SU-DHL-6 (cell line): ENCODE measurements at regions not wholly inside any gene's neighbourhood (a gene's known extent, or its start where the extent isn't known, plus 50 kb on each side); places are given as distances from the start of the nearest gene placed in this dataset.

ENCODE experiments used
- H2AFZ ChIP-seq: fragments of 200-600 bp; sonication (generic); 2 replicates; pipeline ENCODE4 v1.6.1; 2014; ENCODE audit warnings: low read depth, mild to moderate bottlenecking, moderate library complexity, mixed read lengths, antibody characterized with exemption, low read length; ENCODE audit not compliant: severe bottlenecking
- H3F3A ChIP-seq: fragments of 200-600 bp; shearing (Covaris generic); 2 replicates; pipeline ENCODE4 v1.6.0; 2016; ENCODE audit warnings: antibody characterized with exemption, mild to moderate bottlenecking; ENCODE audit not compliant: insufficient read depth
- H3K27ac ChIP-seq: fragments of 200-600 bp; sonication (generic); 2 replicates; pipeline ENCODE4 v1.5.1; 2016; ENCODE audit warnings: low read depth, mild to moderate bottlenecking, low read length, moderate library complexity, mixed read lengths
- H3K27me3 ChIP-seq: fragments of 200-600 bp; sonication (generic), shearing (Covaris generic); 2 replicates; pipeline ENCODE4 v1.6.0; 2014; ENCODE audit warnings: mild to moderate bottlenecking, low read length
- H3K36me3 ChIP-seq: fragments of 200-600 bp; sonication (generic); 2 replicates; pipeline ENCODE4 v1.6.1; 2014; ENCODE audit warnings: mild to moderate bottlenecking, low read length, mixed read lengths
- H3K4me2 ChIP-seq: fragments of 300-600, 200-600 bp; shearing (Covaris generic), sonication (generic); 2 replicates; pipeline ENCODE4 v1.6.0; 2014; ENCODE audit warnings: low read length, low read depth, mild to moderate bottlenecking; ENCODE audit not compliant: poor library complexity, severe bottlenecking
- H3K4me3 ChIP-seq: fragments of 200-600 bp; sonication (generic); 2 replicates; pipeline ENCODE4 v1.5.1; 2014; ENCODE audit warnings: antibody characterized with exemption, low read length, mild to moderate bottlenecking, mixed read lengths; ENCODE audit not compliant: insufficient read depth, poor library complexity, severe bottlenecking
- H3K79me2 ChIP-seq: fragments of 200-600 bp; sonication (generic); 2 replicates; pipeline ENCODE4 v1.6.1; 2014; ENCODE audit warnings: mild to moderate bottlenecking, low read length, moderate library complexity; ENCODE audit not compliant: insufficient read depth
- H3K9ac ChIP-seq: fragments of 200-600 bp; sonication (generic); 2 replicates; pipeline ENCODE4 v1.7.0; 2014; ENCODE audit warnings: mild to moderate bottlenecking, low read length
- H3K9me2 ChIP-seq: fragments of 200-600 bp; sonication (generic); replicated peaks from 2 replicates; pipeline ENCODE4 v1.6.1; 2014; ENCODE audit warnings: low read length; ENCODE audit not compliant: insufficient read depth
- H3K9me3 ChIP-seq: fragments of 200-600 bp; sonication (generic); 2 replicates; pipeline ENCODE4 v1.6.1; 2014; ENCODE audit warnings: low read length, mixed read lengths; ENCODE audit not compliant: insufficient read depth
- H4K20me1 ChIP-seq: fragments of 200-600 bp; sonication (generic); 2 replicates; pipeline ENCODE4 v1.6.1; 2014; ENCODE audit warnings: low read depth, mild to moderate bottlenecking, antibody characterized with exemption, low read length, moderate library complexity, mixed read lengths
- CTCF ChIP-seq: fragments of 200-600 bp; sonication (generic); IDR thresholded peaks from one replicate; pipeline ENCODE4 v1.5.1; 2017; ENCODE audit warnings: antibody characterized with exemption, mild to moderate bottlenecking, low read length, moderate library complexity; ENCODE audit not compliant: insufficient read depth, poor library complexity, severe bottlenecking
- EZH2phosphoT487 ChIP-seq: fragments of 200-600 bp; sonication (generic), shearing (Covaris generic); conservative IDR thresholded peaks from 2 replicates; pipeline ENCODE4 v1.6.1; 2018; ENCODE audit warnings: mild to moderate bottlenecking, antibody characterized with exemption, low read length, moderate library complexity, mixed read lengths

GRCh38 chr1:184197831-184198230 lies 146.3 kb downstream of the TSEN15 start:
- Histone ChIP-seq H3K4me2 (no peak overlapping the region), H3K4me3 (no peak overlapping the region), H4K20me1 (no peaks in the 10 kb centered on the region), H3K9me2 (no peaks in the 10 kb centered on the region), H3K79me2 (no peaks in the 10 kb centered on the region), H3K9ac (no peak overlapping the region), H3K27me3 (no peaks in the 10 kb centered on the region), H3K36me3 (no peaks in the 10 kb centered on the region), H3F3A (no peaks in the 10 kb centered on the region), H3K27ac (no peak overlapping the region), H2AFZ (no peak overlapping the region), H3K9me3 (no peaks in the 10 kb centered on the region)
- TF ChIP-seq EZH2phosphoT487: no peak
- TF ChIP-seq CTCF: no peak

- TF ChIP-seq CTCF: no peak
- no peak for TF ChIP-seq EZH2phosphoT487
- H3K36me3 ChIP-seq: no peaks in the 10 kb centered on the region
- no peaks in the 10 kb centered on the region for H3F3A ChIP-seq
- no peak overlapping the region for H2AFZ ChIP-seq
- H3K9me3 ChIP-seq: no peaks in the 10 kb centered on the region
- H3K4me3 ChIP-seq: no peak overlapping the region
- H3K4me2 ChIP-seq: no peak overlapping the region
- H3K79me2 ChIP-seq: no peaks in the 10 kb centered on the region
- no peaks in the 10 kb centered on the region for H4K20me1 ChIP-seq
- H3K27me3 ChIP-seq: no peaks in the 10 kb centered on the region
- no peaks in the 10 kb centered on the region for H3K9me2 ChIP-seq
- no peak overlapping the region for H3K27ac ChIP-seq
- H3K9ac ChIP-seq: no peak overlapping the region
Observed at GRCh38 chr1:184199036-184199435, 147.5 kb downstream of the TSEN15 start.

GRCh38 chr1:184199438-184200085 lies 148.0 kb downstream of the TSEN15 start:
- Histone ChIP-seq H2AFZ (no peak overlapping the region), H3K27ac (no peak overlapping the region)
- TF ChIP-seq EZH2phosphoT487 (no peak), CTCF (no peak)

GRCh38 chr1:184208622-184209021 lies 157.1 kb downstream of the TSEN15 start:
- no peaks in the 10 kb centered on the region for H3K79me2 ChIP-seq

More at GRCh38 chr1:184199438-184200085, 148.0 kb downstream of the TSEN15 start:
- no peaks in the 10 kb centered on the region for H3K79me2 ChIP-seq
- no peak overlapping the region for H3K4me2 ChIP-seq
- H3K9me2 ChIP-seq: no peaks in the 10 kb centered on the region
- no peak overlapping the region for H3K9ac ChIP-seq
- H3K27me3 ChIP-seq: no peaks in the 10 kb centered on the region
- no peaks in the 10 kb centered on the region for H3K36me3 ChIP-seq
- H3F3A ChIP-seq: no peaks in the 10 kb centered on the region
- no peaks in the 10 kb centered on the region for H3K9me3 ChIP-seq
- no peak overlapping the region for H3K4me3 ChIP-seq
- H4K20me1 ChIP-seq: no peaks in the 10 kb centered on the region

More at GRCh38 chr1:184208622-184209021, 157.1 kb downstream of the TSEN15 start:
- no peaks in the 10 kb centered on the region for H3K27me3 ChIP-seq
- no peak overlapping the region for H2AFZ ChIP-seq
- no peaks in the 10 kb centered on the region for H3K9me2 ChIP-seq
- no peaks in the 10 kb centered on the region for H3K9me3 ChIP-seq
- H3K4me3 ChIP-seq: no peak overlapping the region
- H3K4me2 ChIP-seq: no peak overlapping the region
- H3K9ac ChIP-seq: no peak overlapping the region
- H3K27ac ChIP-seq: no peak overlapping the region
- no peaks in the 10 kb centered on the region for H3K36me3 ChIP-seq
- no peaks in the 10 kb centered on the region for H3F3A ChIP-seq
- TF ChIP-seq EZH2phosphoT487 (no peak), CTCF (no peak)
- no peaks in the 10 kb centered on the region for H4K20me1 ChIP-seq
